HEK293T (cell line): ENCODE measurements at regions not wholly inside any gene's neighbourhood (a gene's known extent, or its start where the extent isn't known, plus 50 kb on each side); places are given as distances from the start of the nearest gene placed in this dataset.
"Not testable (repeated sequence)": the region's sequence is repeated elsewhere in the genome, so short reads cannot be mapped to it uniquely, and the experiment has no call there.

ENCODE experiments used
- CTCF ChIA-PET: fragments of 350-600 bp; formaldehyde crosslinking; extraction: SDS; loops from one replicate; lab custom pipeline; 2021; ENCODE audit warnings: antibody characterized with exemption, inconsistent platforms; lab: Yijun Ruan, JAX
- POLR2A ChIA-PET: fragments of 350-600 bp; formaldehyde crosslinking; extraction: SDS; loops from one replicate; lab custom pipeline; 2020; ENCODE audit warnings: antibody characterized with exemption, inconsistent platforms; lab: Yijun Ruan, JAX
- DNase-seq: peaks from one replicate; pipeline ENCODE4 v3.0.0; 2012; ENCODE audit warnings: mixed read lengths; ENCODE audit errors: extremely low spot score
- ARNT ChIP-seq: fragments of 450-650 bp; IDR thresholded peaks from 2 replicates; pipeline ENCODE4 v1.6.1; 2017; ENCODE audit warnings: mild to moderate bottlenecking
- BHLHE40 ChIP-seq: fragments of 450-650 bp; IDR thresholded peaks from 2 replicates; pipeline ENCODE4 v1.6.1; 2016; ENCODE audit warnings: mild to moderate bottlenecking, moderate library complexity, borderline replicate concordance
- CTBP1 ChIP-seq: fragments of 450-650 bp; IDR thresholded peaks from 2 replicates; pipeline ENCODE4 v1.6.1; 2016; ENCODE audit warnings: borderline replicate concordance
- ELF4 ChIP-seq: fragments of 450-650 bp; IDR thresholded peaks from 2 replicates; pipeline ENCODE4 v1.6.1; 2017; ENCODE audit warnings: antibody characterized with exemption
- FOXA1 ChIP-seq: fragments of 450-650 bp; IDR thresholded peaks from 2 replicates; pipeline ENCODE4 v1.6.1; 2016; ENCODE audit warnings: mild to moderate bottlenecking
- FOXK2 ChIP-seq: fragments of 450-650 bp; IDR thresholded peaks from 2 replicates; pipeline ENCODE4 v1.6.1; 2016; ENCODE audit warnings: mild to moderate bottlenecking
- FOXM1 ChIP-seq: fragments of 450-650 bp; IDR thresholded peaks from 2 replicates; pipeline ENCODE4 v1.6.1; 2017; ENCODE audit warnings: mild to moderate bottlenecking, borderline replicate concordance
- HDGF ChIP-seq: fragments of 450-650 bp; IDR thresholded peaks from 2 replicates; pipeline ENCODE4 v1.6.1; 2017; ENCODE audit warnings: antibody characterized with exemption, borderline replicate concordance
- L3MBTL2 ChIP-seq: fragments of 450-650 bp; conservative IDR thresholded peaks from 2 replicates; pipeline ENCODE4 v1.6.1; 2016; ENCODE audit warnings: mild to moderate bottlenecking
- LEF1 ChIP-seq: fragments of 450-650 bp; IDR thresholded peaks from 2 replicates; pipeline ENCODE4 v1.6.1; 2017; ENCODE audit warnings: mild to moderate bottlenecking, borderline replicate concordance
- NFRKB ChIP-seq: fragments of 450-650 bp; IDR thresholded peaks from 2 replicates; pipeline ENCODE4 v1.6.1; 2016; ENCODE audit warnings: mild to moderate bottlenecking, moderate library complexity
- PKNOX1 ChIP-seq: fragments of 450-650 bp; IDR thresholded peaks from 2 replicates; pipeline ENCODE4 v1.6.1; 2016
- SP1 ChIP-seq: fragments of 450-650 bp; IDR thresholded peaks from 2 replicates; pipeline ENCODE4 v1.6.1; 2017
- SUZ12 ChIP-seq: fragments of 450-650 bp; IDR thresholded peaks from 2 replicates; pipeline ENCODE4 v1.6.1; 2016; ENCODE audit warnings: mild to moderate bottlenecking
- TARDBP ChIP-seq: fragments of 450-650 bp; IDR thresholded peaks from 2 replicates; pipeline ENCODE4 v1.6.1; 2016
- ZNF384 ChIP-seq: fragments of 450-650 bp; IDR thresholded peaks from 2 replicates; pipeline ENCODE4 v1.6.1; 2016

GRCh38 chr2:8346706-8347430 lies 335.0 kb upstream of the ID2 start:
- ChIA-PET POLR2A (no interaction called here), CTCF (no interaction called here)
- TF ChIP-seq FOXK2 (no peak), ZNF384 (no peak), NFRKB (no peak), FOXA1 (no peak), ELF4 (no peak), SP1 (no peak), ARNT (no peak), HDGF (no peak), PKNOX1 (no peak), LEF1 (no peak), BHLHE40 (no peak), SUZ12 (no peak), CTBP1 (no peak), FOXM1 (no peak)
- no peak for DNase-seq

GRCh38 chr2:8348911-8349310 lies 332.9 kb upstream of the ID2 start:
- DNase-seq, CTCF ChIA-PET, POLR2A ChIA-PET: not testable (repeated sequence)

- TF ChIP-seq FOXA1 (no peak), NFRKB (no peak), SUZ12 (no peak), FOXM1 (no peak), BHLHE40 (no peak), CTBP1 (no peak), LEF1 (no peak), ZNF384 (no peak), SP1 (no peak), PKNOX1 (no peak), ARNT (no peak), TARDBP (no peak), L3MBTL2 (no peak), ELF4 (no peak), HDGF (no peak), FOXK2 (no peak)
- CTCF ChIA-PET, result no interaction called here
- POLR2A ChIA-PET, result no interaction called here
- DNase-seq, result no peak
Measured at GRCh38 chr2:8352296-8352695, 329.6 kb upstream of the ID2 start.

- ChIA-PET CTCF (no interaction called here), POLR2A (no interaction called here)
- no peak for TF ChIP-seq LEF1
- no peak for TF ChIP-seq L3MBTL2
- TF ChIP-seq FOXM1, result no peak
- TF ChIP-seq SUZ12, result no peak
- no peak for TF ChIP-seq PKNOX1
- no peak for TF ChIP-seq FOXK2
- no peak for TF ChIP-seq ELF4
- no peak for TF ChIP-seq TARDBP
- no peak for TF ChIP-seq ZNF384
- no peak for TF ChIP-seq BHLHE40
- no peak for TF ChIP-seq FOXA1
- no peak for TF ChIP-seq ARNT
- no peak for TF ChIP-seq NFRKB
- no peak for TF ChIP-seq CTBP1
- TF ChIP-seq HDGF, result no peak
- no peak for TF ChIP-seq SP1
- no peak for DNase-seq
Measured at GRCh38 chr2:8352989-8353388, 328.9 kb upstream of the ID2 start.

- DNase-seq, result no peak
- TF ChIP-seq TARDBP (no peak), PKNOX1 (no peak), LEF1 (no peak), HDGF (no peak), ARNT (no peak), ZNF384 (no peak), FOXK2 (no peak), L3MBTL2 (no peak), SUZ12 (no peak), CTBP1 (no peak), BHLHE40 (no peak), SP1 (no peak), NFRKB (no peak)
- ChIA-PET CTCF (no interaction called here), POLR2A (no interaction called here)
Measured at GRCh38 chr2:8355102-8355859, 326.6 kb upstream of the ID2 start.
